Stomach (tissue), 8 donors: ENCODE measurements at regions not wholly inside any gene's neighbourhood (a gene's known extent, or its start where the extent isn't known, plus 50 kb on each side); places are given as distances from the start of the nearest gene placed in this dataset.

Source experiments
- DNase-seq, 2 donors: peaks; one replicate each; pipeline versions ENCODE4 v3.0.0 to v3.0.0-alpha.2; 2013 to 2019
- H3K27ac ChIP-seq, 5 donors: fragments of 200-600 bp in 4 of 5; sonication (generic) in 4 of 5; one replicate each; pipeline ENCODE4 v1.5.1; 2013 to 2019; ENCODE audit warnings: mild to moderate bottlenecking in 1 of 5, moderate library complexity in 1 of 5
- H3K27me3 ChIP-seq, 3 donors: fragments of 200-600 bp; sonication (generic); one replicate each; pipeline ENCODE4 v1.5.1; 2017 to 2019; ENCODE audit warnings: mixed run types in 1 of 3
- H3K36me3 ChIP-seq, 4 donors: fragments of 200-600 bp; sonication (generic); 1 replicate in 3 of 4; 2 replicates in 1 of 4; pipeline ENCODE4 v1.5.1; 2016 to 2019
- H3K4me1 ChIP-seq, 4 donors: fragments of 200-600 bp; sonication (generic); one replicate each; pipeline ENCODE4 v1.5.1; 2016 to 2019
- H3K4me3 ChIP-seq, 4 donors: fragments of 200-600 bp; sonication (generic) in 3 of 4; one replicate each; pipeline ENCODE4 v1.5.1; 2016 to 2019; ENCODE audit warnings: mild to moderate bottlenecking in 1 of 4
- H3K9me3 ChIP-seq, 4 donors: fragments of 200-600 bp; sonication (generic); one replicate each; pipeline ENCODE4 v1.5.1; 2016 to 2019
- EP300 ChIP-seq: sonication (generic); formaldehyde crosslinking; IDR thresholded peaks from one replicate; pipeline ENCODE4 v1.6.1; 2017; ENCODE audit warnings: antibody characterized with exemption
- POLR2A ChIP-seq, 4 donors: fragments of 450-650 bp; IDR thresholded peaks; one replicate each; pipeline ENCODE4 v1.6.1; 2016; ENCODE audit warnings: antibody characterized with exemption in 4 of 4, control low read depth in 2 of 4, mild to moderate bottlenecking in 1 of 4, moderate library complexity in 1 of 4
- POLR2AphosphoS5 ChIP-seq, 3 donors: sonication (generic); formaldehyde crosslinking; IDR thresholded peaks; one replicate each; pipeline ENCODE4 v1.6.1; 2016; ENCODE audit warnings: antibody characterized with exemption in 3 of 3
- WGBS, 5 donors: extraction: QIAGEN DNeasy Blood & Tissue Kit in 3 of 5; methylation state at CpG; one replicate each; pipeline versions ENCODE4 v1.1.5 to v1.1.7; 2013 to 2018; 5-methylcytosine and 5-hydroxymethylcytosine counted together
- intact Hi-C: fragments of 100-400 bp; cut with DNase I; formaldehyde crosslinking; loops from one replicate; pipeline ENCODE4 v1.15.1; 2023; ENCODE audit warnings: low total_unique reads
- TF ChIP-seq, protein P1 (sequence below), 7 experiments: fragments of 450-650 bp in 4 of 7; fragments of 200-600 bp in 3 of 7; sonication (generic) in 3 of 7; IDR thresholded peaks; one replicate each; pipeline ENCODE4 v1.5.1; 2016 to 2019; ENCODE audit warnings: antibody characterized with exemption in 7 of 7, control low read depth in 2 of 7, mild to moderate bottlenecking in 1 of 7
- donor health status: healthy with polysubstance abuse.
- donor health status: Bipolar disorder and iron deficiency.
- donor health status: healthy.

DNA sequence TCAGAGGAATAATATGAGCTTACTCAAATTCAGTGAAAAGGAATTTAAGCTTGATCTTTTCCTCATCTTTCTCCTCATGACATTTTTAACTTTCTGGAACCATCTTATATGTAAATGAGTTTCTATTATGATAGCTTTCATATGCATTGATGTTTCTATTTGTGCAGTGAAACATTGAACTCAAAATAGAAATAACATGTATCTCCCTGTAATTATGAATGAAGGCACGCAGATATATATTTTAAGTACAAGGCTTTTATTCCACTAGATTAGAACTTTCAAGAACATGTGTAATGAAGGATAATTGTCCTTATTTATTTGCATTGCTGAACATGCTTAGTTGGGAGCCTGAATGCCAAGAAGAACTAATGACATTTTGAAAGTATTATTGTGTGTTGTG lies 1391.7 kb upstream of the MIR17HG start:
- no peak for DNase-seq
- no peaks in the 10 kb centered on the region for H3K36me3 ChIP-seq
- intact Hi-C loops: no loop called here
- no peaks in the 10 kb centered on the region for H3K4me1 ChIP-seq
- H3K9me3 ChIP-seq: peaks cover 0 to 8% (median 0%) of the 10 kb centered on the region in 4 donors
- H3K27ac ChIP-seq: no peak overlapping the region
- H3K4me3 ChIP-seq: no peak overlapping the region
- H3K27me3 ChIP-seq: no peaks in the 10 kb centered on the region
- 80 to 97% (median 91%) methylated on average over 1 of the region's 1 CpG for WGBS, 5 donors
- TF ChIP-seq, protein P1, sequence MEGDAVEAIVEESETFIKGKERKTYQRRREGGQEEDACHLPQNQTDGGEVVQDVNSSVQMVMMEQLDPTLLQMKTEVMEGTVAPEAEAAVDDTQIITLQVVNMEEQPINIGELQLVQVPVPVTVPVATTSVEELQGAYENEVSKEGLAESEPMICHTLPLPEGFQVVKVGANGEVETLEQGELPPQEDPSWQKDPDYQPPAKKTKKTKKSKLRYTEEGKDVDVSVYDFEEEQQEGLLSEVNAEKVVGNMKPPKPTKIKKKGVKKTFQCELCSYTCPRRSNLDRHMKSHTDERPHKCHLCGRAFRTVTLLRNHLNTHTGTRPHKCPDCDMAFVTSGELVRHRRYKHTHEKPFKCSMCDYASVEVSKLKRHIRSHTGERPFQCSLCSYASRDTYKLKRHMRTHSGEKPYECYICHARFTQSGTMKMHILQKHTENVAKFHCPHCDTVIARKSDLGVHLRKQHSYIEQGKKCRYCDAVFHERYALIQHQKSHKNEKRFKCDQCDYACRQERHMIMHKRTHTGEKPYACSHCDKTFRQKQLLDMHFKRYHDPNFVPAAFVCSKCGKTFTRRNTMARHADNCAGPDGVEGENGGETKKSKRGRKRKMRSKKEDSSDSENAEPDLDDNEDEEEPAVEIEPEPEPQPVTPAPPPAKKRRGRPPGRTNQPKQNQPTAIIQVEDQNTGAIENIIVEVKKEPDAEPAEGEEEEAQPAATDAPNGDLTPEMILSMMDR (IDR thresholded peaks at IDR 0.05): no peak
- no peak for TF ChIP-seq POLR2AphosphoS5 (IDR thresholded peaks at IDR 0.05)

DNA sequence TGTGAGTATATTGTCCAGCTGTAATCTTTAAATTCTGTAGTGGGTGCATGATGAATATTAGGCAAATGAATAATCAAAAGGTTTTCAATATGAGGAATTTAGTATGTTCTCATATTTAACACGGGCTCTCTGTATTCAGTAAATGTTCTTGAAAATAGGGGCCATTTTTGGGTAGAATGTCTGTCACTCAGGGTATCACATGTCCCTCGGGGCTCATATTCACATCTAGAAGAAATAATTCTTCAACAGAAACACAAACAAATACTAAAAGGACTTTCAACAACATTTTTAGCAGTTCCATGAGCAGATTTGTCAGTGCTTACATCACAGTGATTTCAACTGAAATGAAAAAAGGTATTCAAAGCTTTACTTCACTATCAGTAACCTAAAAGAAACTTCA lies 1388.4 kb upstream of the MIR17HG start:
- H3K27me3 ChIP-seq: no peaks in the 10 kb centered on the region
- H3K4me3 ChIP-seq: no peak overlapping the region
- intact Hi-C loops: no loop called here
- 70 to 83% (median 77%) methylated on average over 2 of the region's 2 CpGs for WGBS, 5 donors
- TF ChIP-seq, protein P1 (IDR thresholded peaks at IDR 0.05): no peak
- no peak for TF ChIP-seq POLR2AphosphoS5 (IDR thresholded peaks at IDR 0.05)
- TF ChIP-seq POLR2A (IDR thresholded peaks at IDR 0.05): no peak
- TF ChIP-seq EP300: no peak
- H3K9me3 ChIP-seq: peaks cover 0 to 8% (median 0%) of the 10 kb centered on the region in 4 donors
- DNase-seq: no peak
- H3K27ac ChIP-seq: no peak overlapping the region
- no peaks in the 10 kb centered on the region for H3K36me3 ChIP-seq
- H3K4me1 ChIP-seq: no peaks in the 10 kb centered on the region

DNA sequence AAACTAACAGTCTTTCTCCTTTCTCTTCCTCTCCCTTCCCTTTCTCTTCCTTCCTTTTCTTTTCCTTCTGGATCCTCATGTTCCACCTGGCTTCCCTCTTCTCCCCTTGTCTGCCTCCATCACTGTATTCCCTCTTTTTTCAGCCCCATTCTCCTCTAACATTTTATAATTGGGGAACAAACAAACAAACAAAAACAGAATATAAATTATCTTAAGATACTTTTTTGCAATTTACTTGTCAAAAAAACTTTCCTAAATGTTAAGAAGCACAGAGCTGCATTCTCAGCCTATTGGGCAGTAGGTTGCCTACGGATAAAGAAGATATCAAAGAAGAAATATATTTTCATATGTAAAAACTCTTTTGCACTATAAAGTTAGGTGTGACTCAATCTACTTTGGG lies 1382.2 kb upstream of the MIR17HG start:
- Histone ChIP-seq H3K9me3 (no peaks in the 10 kb centered on the region), H3K4me1 (no peaks in the 10 kb centered on the region), H3K4me3 (no peak overlapping the region), H3K36me3 (no peaks in the 10 kb centered on the region), H3K27me3 (no peaks in the 10 kb centered on the region), H3K27ac (no peak overlapping the region)
- whole genome bisulfite sequencing, 5 donors: 73 to 87% (median 80%) methylated on average over 1 of the region's 1 CpG
- intact Hi-C loops: no loop called here
- DNase-seq: no peak
- TF ChIP-seq EP300: no peak
- TF ChIP-seq POLR2A (IDR thresholded peaks at IDR 0.05): no peak
- TF ChIP-seq, protein P1 (IDR thresholded peaks at IDR 0.05): no peak
- no peak for TF ChIP-seq POLR2AphosphoS5 (IDR thresholded peaks at IDR 0.05)

DNA sequence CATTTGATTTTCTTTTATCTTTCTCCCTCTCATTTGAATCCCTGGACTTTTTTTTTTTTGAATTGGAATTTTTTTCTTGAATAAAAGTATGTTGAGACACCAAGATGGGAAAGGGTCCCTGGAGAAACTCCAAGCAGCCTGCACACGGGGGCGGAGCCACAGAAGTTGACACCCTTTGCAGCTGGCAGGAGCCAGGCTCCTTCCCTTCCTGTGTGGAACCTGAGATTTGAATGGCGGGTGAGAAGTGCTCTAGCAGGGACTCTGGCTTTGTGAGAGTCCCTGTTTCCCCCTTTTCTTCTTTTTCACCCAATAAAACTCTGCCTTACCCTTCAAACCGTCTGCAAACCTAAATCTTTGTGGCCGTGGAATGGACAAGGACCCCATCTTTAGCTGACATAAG lies 1381.0 kb upstream of the MIR17HG start:
- Histone ChIP-seq H3K36me3 (no peaks in the 10 kb centered on the region), H3K27me3 (no peaks in the 10 kb centered on the region), H3K27ac (no peak overlapping the region), H3K4me1 (no peaks in the 10 kb centered on the region), H3K9me3 (no peaks in the 10 kb centered on the region), H3K4me3 (no peak overlapping the region)
- TF ChIP-seq, protein P1 (IDR thresholded peaks at IDR 0.05): no peak
- no peak for TF ChIP-seq POLR2A (IDR thresholded peaks at IDR 0.05)
- no peak for TF ChIP-seq EP300
- TF ChIP-seq POLR2AphosphoS5 (IDR thresholded peaks at IDR 0.05): no peak
- 65 to 79% (median 74%) methylated on average over 5 of the region's 5 CpGs for WGBS, 5 donors
- intact Hi-C loops: no loop called here
- no peak for DNase-seq
